ENCODE measurements at regions not wholly inside any gene's neighbourhood (a gene's known extent, or its start where the extent isn't known, plus 50 kb on each side); places are given as distances from the start of the nearest gene placed in this dataset.

DNA sequence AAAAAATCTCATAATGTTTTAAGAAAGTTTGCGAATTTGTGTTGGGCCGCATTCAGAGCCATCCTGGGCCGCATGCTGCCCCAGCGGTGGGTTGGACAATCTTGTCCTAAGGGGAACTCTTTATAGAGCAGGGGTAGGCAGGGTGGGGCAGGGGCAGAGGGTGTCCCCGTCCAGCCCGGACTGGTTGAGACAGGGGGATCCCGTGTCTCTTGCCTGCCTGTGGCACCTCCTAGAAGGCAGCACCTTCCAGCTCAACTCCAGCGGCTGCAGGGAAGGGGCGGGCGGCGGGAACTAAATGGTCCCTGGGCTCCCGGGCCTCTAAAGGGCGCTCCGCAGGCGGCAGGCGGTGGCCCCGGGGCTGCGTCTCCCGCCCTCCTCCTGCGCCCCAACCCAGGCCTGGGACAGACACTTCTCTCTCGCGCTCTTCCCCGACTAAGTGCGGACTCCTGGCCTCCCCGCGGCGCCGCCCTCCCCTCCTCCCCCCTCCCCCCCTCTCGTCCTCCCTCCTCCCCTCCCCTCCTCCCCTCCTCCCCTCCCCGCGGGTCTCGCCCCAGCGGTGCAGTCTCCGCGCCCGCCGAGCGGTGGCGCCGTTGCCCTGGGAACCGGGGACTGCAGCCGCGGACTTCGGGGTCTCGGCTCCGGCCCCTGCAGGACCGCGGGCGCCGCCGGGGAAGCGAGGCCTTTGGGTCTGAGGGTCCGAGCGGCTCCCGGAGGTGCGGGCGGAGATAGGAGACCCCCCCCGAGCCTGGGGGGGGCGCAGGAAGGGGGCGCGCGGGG is 132.6 kb downstream of the MRPL36 start:
- peak in 1 of 2 donors; percentile 42 for ATAC-seq (ENCODE audit: low FRiP score in 2 of 2)

DNA sequence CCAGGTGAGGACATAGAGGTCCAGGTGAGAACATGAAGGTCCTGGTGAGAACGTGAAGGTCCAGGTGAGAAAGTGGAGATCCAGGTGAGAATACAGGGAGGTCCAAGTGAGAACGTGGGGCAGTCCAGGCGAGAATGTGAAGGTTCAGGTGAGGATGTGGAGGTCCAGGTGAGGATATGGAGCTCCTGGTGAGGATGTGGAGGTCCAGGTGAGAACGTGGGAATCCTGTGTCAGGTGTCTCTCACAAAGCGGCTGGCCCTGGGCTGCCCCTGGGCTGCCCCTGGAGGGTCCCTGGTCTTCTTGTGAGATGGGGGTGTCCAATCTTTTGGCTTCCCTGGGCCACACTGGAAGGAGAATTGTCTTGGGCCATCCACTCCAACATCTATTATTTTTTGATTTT is 133.4 kb downstream of the MRPL36 start:
- peaks cover 0 to 25% (median 8%) of the 10 kb centered on the region in 4 donors for H3K27me3 ChIP-seq
- DNase-seq (peak in 1 of 2 donors; percentile 32), ATAC-seq (ENCODE audit: low FRiP score in 2 of 2) (no peak)
- H3K4me3 ChIP-seq: no peak overlapping the region
- 80 to 82% methylated on average over 5 of the region's 5 CpGs for WGBS, 2 donors
- no peaks in the 10 kb centered on the region for H3K9me3 ChIP-seq
- TF ChIP-seq, protein P1, sequence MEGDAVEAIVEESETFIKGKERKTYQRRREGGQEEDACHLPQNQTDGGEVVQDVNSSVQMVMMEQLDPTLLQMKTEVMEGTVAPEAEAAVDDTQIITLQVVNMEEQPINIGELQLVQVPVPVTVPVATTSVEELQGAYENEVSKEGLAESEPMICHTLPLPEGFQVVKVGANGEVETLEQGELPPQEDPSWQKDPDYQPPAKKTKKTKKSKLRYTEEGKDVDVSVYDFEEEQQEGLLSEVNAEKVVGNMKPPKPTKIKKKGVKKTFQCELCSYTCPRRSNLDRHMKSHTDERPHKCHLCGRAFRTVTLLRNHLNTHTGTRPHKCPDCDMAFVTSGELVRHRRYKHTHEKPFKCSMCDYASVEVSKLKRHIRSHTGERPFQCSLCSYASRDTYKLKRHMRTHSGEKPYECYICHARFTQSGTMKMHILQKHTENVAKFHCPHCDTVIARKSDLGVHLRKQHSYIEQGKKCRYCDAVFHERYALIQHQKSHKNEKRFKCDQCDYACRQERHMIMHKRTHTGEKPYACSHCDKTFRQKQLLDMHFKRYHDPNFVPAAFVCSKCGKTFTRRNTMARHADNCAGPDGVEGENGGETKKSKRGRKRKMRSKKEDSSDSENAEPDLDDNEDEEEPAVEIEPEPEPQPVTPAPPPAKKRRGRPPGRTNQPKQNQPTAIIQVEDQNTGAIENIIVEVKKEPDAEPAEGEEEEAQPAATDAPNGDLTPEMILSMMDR (IDR thresholded peaks at IDR 0.05): no peak
- TF ChIP-seq POLR2A (IDR thresholded peaks at IDR 0.05) (no peak), POLR2AphosphoS5 (IDR thresholded peaks at IDR 0.05) (no peak), EP300 (IDR thresholded peaks at IDR 0.05) (no peak)
- no peaks in the 10 kb centered on the region for H3K36me3 ChIP-seq
- no peak overlapping the region for H3K27ac ChIP-seq
- peaks cover 6 to 15% (median 11%) of the 10 kb centered on the region in 4 donors for H3K4me1 ChIP-seq

More for the DNA sequence above, 132.6 kb downstream of the MRPL36 start:
- 16 to 71% methylated on average over 4 to 18 of the region's 62 CpGs for WGBS, 2 donors
- TF ChIP-seq EP300 (IDR thresholded peaks at IDR 0.05) (no peak), POLR2A (IDR thresholded peaks at IDR 0.05) (no peak)
- TF ChIP-seq, protein P1 (IDR thresholded peaks at IDR 0.05): peak in 4 of 6 experiments; percentile 21 to 32 (median 24)
- DNase-seq: peak in 1 of 2 donors; percentile 89
- H3K27ac ChIP-seq: no peak overlapping the region
- H3K9me3 ChIP-seq: no peaks in the 10 kb centered on the region
- H3K36me3 ChIP-seq: no peaks in the 10 kb centered on the region
- peaks cover 6 to 15% (median 11%) of the 10 kb centered on the region in 4 donors for H3K4me1 ChIP-seq
- peak overlapping the region in 2 of 4 donors; percentile 20 to 25 for H3K4me3 ChIP-seq
- peaks cover 0 to 25% (median 8%) of the 10 kb centered on the region in 4 donors for H3K27me3 ChIP-seq

DNA sequence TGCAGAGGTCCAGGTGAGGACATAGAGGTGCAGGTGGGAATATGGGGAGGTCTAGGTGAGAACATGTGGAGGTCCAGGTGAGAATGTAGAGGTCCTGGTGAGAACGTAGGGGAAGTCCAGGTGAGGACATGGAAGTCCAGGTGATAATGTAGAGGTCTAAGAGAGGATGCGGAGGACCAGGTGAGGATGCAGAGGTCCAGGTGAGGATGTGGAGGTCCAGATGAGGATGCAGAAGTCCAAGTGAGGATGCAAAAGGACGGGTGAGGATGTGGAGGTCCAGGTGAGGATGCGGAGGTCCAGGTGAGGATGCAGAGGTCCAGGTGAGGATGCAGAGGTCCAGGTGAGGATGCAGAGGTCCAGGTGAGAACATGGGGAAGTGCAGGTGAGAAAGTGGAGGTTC is 133.8 kb downstream of the MRPL36 start:
- Histone ChIP-seq H3K9me3 (no peaks in the 10 kb centered on the region), H3K36me3 (no peaks in the 10 kb centered on the region), H3K4me3 (no peak overlapping the region), H3K27me3 (peaks cover 0 to 25% (median 8%) of the 10 kb centered on the region in 4 donors), H3K27ac (no peak overlapping the region), H3K4me1 (peaks cover 6 to 15% (median 11%) of the 10 kb centered on the region in 4 donors)
- DNase-seq (no peak), ATAC-seq (ENCODE audit: low FRiP score in 2 of 2) (no peak)
- TF ChIP-seq POLR2A (IDR thresholded peaks at IDR 0.05) (no peak), EP300 (IDR thresholded peaks at IDR 0.05) (no peak), POLR2AphosphoS5 (IDR thresholded peaks at IDR 0.05) (no peak)
- TF ChIP-seq, protein P1 (IDR thresholded peaks at IDR 0.05): no peak
- WGBS, 2 donors: 84 to 89% methylated on average over 4 of the region's 4 CpGs

DNA sequence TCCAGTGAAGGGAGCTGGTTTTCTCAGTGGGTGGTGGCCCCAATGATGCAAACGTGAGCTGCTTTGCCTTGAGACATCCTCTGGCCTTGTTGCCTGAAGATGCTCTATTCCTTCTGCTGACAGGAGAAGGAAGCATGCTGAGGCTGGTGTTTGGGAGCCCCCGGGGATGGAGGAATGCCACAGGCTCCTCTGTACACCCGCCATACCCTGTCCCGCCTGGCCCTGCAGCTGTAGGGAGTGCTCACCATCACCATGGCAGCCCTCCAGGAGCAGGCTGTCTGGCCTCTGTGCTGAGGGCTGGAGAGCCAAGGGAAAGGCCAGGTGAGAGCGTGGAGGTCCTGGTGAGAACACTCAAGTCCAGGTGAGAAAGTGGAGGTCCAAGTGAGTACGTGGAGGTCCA is 134.4 kb downstream of the MRPL36 start:
- Histone ChIP-seq H3K27me3 (peaks cover 0 to 25% (median 9%) of the 10 kb centered on the region in 4 donors), H3K36me3 (no peaks in the 10 kb centered on the region), H3K4me3 (no peak overlapping the region), H3K9me3 (no peaks in the 10 kb centered on the region), H3K4me1 (peaks cover 6 to 15% (median 11%) of the 10 kb centered on the region in 4 donors), H3K27ac (no peak overlapping the region)
- ATAC-seq (ENCODE audit: low FRiP score in 2 of 2) (no peak), DNase-seq (no peak)
- WGBS, 2 donors: 67 to 70% methylated on average over 6 of the region's 6 CpGs
- TF ChIP-seq POLR2AphosphoS5 (IDR thresholded peaks at IDR 0.05): no peak
- TF ChIP-seq EP300 (IDR thresholded peaks at IDR 0.05): no peak
- TF ChIP-seq, protein P1 (IDR thresholded peaks at IDR 0.05): no peak
- TF ChIP-seq POLR2A (IDR thresholded peaks at IDR 0.05): no peak
